GM10266 (cell line): ENCODE measurements at regions not wholly inside any gene's neighbourhood (a gene's known extent, or its start where the extent isn't known, plus 50 kb on each side); places are given as distances from the start of the nearest gene placed in this dataset.

Experiments
- DNase-seq: peaks from one replicate; pipeline ENCODE4 v3.0.0; 2012; ENCODE audit errors: extremely low spot score
- TF ChIP-seq, protein P1 (sequence below): IDR thresholded peaks from 2 replicates; pipeline ENCODE4 v1.5.1; 2012; ENCODE audit warnings: mild to moderate bottlenecking, low read depth; ENCODE audit not compliant: control insufficient read depth, insufficient read depth; ENCODE audit errors: missing control alignments

DNA sequence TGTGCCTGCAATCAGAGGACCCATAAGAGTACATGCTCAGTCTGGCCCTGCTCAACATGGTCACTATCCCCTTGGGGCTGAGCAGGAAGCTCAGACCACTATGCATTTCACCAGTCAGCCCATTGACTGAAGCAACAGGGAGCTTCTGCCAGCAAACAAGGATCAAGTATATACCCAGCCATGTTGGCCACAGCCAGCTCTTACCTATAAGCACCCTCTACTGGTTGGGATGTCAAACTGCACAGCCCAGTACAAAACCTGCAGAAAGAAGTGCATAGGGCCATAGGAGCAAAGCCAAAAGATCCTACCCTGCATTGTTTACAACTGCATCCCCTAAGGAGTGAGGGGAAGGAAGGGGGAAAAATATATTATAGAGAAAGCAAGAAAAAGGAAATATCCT, 214.4 kb upstream of the CPEB2 start:
- no peak for DNase-seq

DNA sequence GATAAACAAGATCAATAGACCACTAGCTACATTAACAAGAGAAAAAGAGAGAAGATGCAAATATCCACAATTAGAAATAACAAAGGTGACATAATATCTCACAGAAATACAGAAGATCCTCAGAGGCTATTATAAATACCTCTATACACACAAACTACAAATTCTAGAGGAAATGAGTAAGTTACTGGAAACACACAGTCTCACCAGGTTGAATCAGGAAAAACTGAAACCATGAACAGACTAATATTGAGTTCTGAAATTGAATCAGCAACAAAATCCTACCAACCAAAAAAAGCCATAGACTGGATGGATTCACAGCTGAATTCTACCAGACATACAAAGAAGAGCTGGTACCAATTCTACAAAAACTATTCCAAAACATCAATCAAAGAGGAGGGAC, 211.8 kb upstream of the CPEB2 start:
- TF ChIP-seq, protein P1, sequence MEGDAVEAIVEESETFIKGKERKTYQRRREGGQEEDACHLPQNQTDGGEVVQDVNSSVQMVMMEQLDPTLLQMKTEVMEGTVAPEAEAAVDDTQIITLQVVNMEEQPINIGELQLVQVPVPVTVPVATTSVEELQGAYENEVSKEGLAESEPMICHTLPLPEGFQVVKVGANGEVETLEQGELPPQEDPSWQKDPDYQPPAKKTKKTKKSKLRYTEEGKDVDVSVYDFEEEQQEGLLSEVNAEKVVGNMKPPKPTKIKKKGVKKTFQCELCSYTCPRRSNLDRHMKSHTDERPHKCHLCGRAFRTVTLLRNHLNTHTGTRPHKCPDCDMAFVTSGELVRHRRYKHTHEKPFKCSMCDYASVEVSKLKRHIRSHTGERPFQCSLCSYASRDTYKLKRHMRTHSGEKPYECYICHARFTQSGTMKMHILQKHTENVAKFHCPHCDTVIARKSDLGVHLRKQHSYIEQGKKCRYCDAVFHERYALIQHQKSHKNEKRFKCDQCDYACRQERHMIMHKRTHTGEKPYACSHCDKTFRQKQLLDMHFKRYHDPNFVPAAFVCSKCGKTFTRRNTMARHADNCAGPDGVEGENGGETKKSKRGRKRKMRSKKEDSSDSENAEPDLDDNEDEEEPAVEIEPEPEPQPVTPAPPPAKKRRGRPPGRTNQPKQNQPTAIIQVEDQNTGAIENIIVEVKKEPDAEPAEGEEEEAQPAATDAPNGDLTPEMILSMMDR: no peak
- no peak for DNase-seq

More for the DNA sequence above, 214.4 kb upstream of the CPEB2 start:
- TF ChIP-seq, protein P1: peak; percentile 25

DNA sequence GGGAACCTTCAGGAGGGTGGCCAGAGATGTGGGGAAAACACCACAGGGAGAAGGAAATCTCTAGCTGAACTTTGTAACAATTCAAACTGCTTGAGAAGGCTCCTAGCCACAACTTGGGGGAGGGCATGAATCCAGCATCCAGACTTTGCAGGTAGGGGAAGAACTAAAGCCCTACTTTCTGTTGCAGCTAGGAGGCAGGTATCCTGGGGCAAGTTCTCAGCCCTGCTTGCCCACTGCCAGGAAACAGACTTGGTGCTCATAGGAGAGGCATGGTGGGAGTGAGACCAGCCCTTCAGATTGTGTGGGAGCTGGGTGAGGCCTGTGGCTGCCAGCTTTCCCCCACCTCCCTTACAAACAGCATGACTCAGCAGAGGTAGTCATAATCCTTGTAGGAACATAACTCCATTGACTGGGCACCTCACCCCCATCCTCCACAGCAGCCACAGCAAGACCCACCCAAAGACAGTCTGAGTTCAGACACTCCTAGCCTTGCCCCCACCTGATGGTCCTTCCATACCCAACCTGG, 209.5 kb upstream of the CPEB2 start:
- no peak for DNase-seq
- TF ChIP-seq, protein P1: no peak

- DNase-seq: no peak
- TF ChIP-seq, protein P1: no peak
Measured at GRCh38 chr4:14800977-14801376, 201.3 kb upstream of the CPEB2 start.

GRCh38 chr4:14802596-14802995, 199.7 kb upstream of the CPEB2 start:
- TF ChIP-seq, protein P1: no peak
- no peak for DNase-seq

DNA sequence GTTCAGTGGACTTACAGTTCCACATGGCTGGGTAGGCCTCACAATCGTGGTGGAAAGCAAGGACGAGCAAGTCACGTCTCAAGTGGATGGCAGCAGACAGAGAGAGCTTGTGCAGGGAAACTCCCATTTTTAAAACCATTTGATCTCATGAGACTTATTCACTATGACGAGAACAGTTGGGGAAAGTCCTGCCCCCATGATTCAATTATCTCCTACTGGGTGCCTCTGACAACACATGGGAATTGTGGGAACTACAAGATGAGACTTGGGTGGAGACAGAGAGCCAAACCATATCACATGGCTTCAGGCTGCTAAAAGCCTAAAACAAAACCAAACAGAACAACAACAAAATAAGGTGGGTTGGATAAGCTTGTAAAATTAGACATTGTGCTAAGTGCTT, 194.4 kb upstream of the CPEB2 start:
- TF ChIP-seq, protein P1: no peak
- DNase-seq: no peak

DNA sequence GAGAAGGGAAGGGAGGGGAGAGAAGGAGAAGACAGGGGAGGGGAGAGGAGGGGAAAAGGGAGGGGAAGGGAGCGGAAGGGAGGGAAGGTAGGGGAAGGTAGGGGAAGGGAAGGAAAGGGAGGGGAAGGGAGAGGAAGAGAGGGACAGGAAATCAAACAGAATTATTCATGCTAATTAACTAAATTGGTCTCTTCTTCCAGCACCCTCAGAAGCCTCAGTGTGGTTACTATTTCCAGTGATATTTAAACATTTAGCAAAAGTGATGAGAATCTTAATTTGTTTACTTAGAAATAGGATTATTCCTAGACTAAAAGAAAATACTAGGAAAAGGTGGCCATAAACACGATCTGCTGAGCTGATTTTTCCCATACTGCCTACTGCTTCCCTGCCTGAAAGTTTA, 193.1 kb upstream of the CPEB2 start:
- TF ChIP-seq, protein P1: no peak

More for the DNA sequence above, 193.1 kb upstream of the CPEB2 start:
- no peak for DNase-seq
